ENCODE measurements at regions not wholly inside any gene's neighbourhood (a gene's known extent, or its start where the extent isn't known, plus 50 kb on each side); places are given as distances from the start of the nearest gene placed in this dataset.

- DNase-seq = no peak
- no CpG with 5 or more reads among the region's 3 CpGs for WGBS (ENCODE audit: insufficient coverage)
- Histone ChIP-seq H3K9me3 (replicated peaks; ENCODE audit: control insufficient read depth, low read depth, low read length) (no peaks in the 10 kb centered on the region), H3K36me3 (ENCODE audit: control insufficient read depth, insufficient read depth, low read length) (no peaks in the 10 kb centered on the region), H3K27me3 (ENCODE audit: control insufficient read depth, insufficient read depth, low read length) (no peaks in the 10 kb centered on the region), H3K4me3 (ENCODE audit: low read length) (no peak overlapping the region), H3K4me1 (ENCODE audit: control insufficient read depth, insufficient read depth, low read length) (no peaks in the 10 kb centered on the region), H3K27ac (ENCODE audit: low read length) (no peak overlapping the region)
These were observed 232.8 kb downstream of the UBE3D start for GRCh38 chr6:82832811-82833210.

- Histone ChIP-seq H3K4me1 (ENCODE audit: control insufficient read depth, insufficient read depth, low read length) (no peaks in the 10 kb centered on the region), H3K9me3 (replicated peaks; ENCODE audit: control insufficient read depth, low read depth, low read length) (no peaks in the 10 kb centered on the region), H3K36me3 (ENCODE audit: control insufficient read depth, insufficient read depth, low read length) (no peaks in the 10 kb centered on the region), H3K4me3 (ENCODE audit: low read length) (no peak overlapping the region), H3K27ac (ENCODE audit: low read length) (no peak overlapping the region), H3K27me3 (ENCODE audit: control insufficient read depth, insufficient read depth, low read length) (no peaks in the 10 kb centered on the region)
- WGBS (ENCODE audit: insufficient coverage) = no CpG with 5 or more reads among the region's 2 CpGs
- no peak for DNase-seq
These were observed 232.2 kb downstream of the UBE3D start for GRCh38 chr6:82833481-82833880.

GRCh38 chr6:82836022-82836575 lies 229.5 kb downstream of the UBE3D start:
- WGBS (ENCODE audit: insufficient coverage) = 74% methylated on average over 7 of the region's 12 CpGs
- H3K27ac ChIP-seq (ENCODE audit: low read length) = no peak overlapping the region
- no peak for DNase-seq

GRCh38 chr6:82840571-82840970 lies 225.1 kb downstream of the UBE3D start:
- no peak overlapping the region for H3K27ac ChIP-seq (ENCODE audit: low read length)
- no peak overlapping the region for H3K4me3 ChIP-seq (ENCODE audit: low read length)
- WGBS (ENCODE audit: insufficient coverage) = no CpG with 5 or more reads among the region's 1 CpG
- H3K36me3 ChIP-seq (ENCODE audit: control insufficient read depth, insufficient read depth, low read length) = no peaks in the 10 kb centered on the region
- H3K4me1 ChIP-seq (ENCODE audit: control insufficient read depth, insufficient read depth, low read length) = no peaks in the 10 kb centered on the region
- no peak for DNase-seq
- H3K9me3 ChIP-seq (replicated peaks; ENCODE audit: control insufficient read depth, low read depth, low read length) = no peaks in the 10 kb centered on the region
- no peaks in the 10 kb centered on the region for H3K27me3 ChIP-seq (ENCODE audit: control insufficient read depth, insufficient read depth, low read length)

More at GRCh38 chr6:82836022-82836575, 229.5 kb downstream of the UBE3D start:
- Histone ChIP-seq H3K27me3 (ENCODE audit: control insufficient read depth, insufficient read depth, low read length) (no peaks in the 10 kb centered on the region), H3K4me1 (ENCODE audit: control insufficient read depth, insufficient read depth, low read length) (no peaks in the 10 kb centered on the region), H3K9me3 (replicated peaks; ENCODE audit: control insufficient read depth, low read depth, low read length) (no peaks in the 10 kb centered on the region), H3K36me3 (ENCODE audit: control insufficient read depth, insufficient read depth, low read length) (no peaks in the 10 kb centered on the region), H3K4me3 (ENCODE audit: low read length) (no peak overlapping the region)

GRCh38 chr6:82841309-82841708 lies 224.3 kb downstream of the UBE3D start:
- Histone ChIP-seq H3K27me3 (ENCODE audit: control insufficient read depth, insufficient read depth, low read length) (no peaks in the 10 kb centered on the region), H3K4me1 (ENCODE audit: control insufficient read depth, insufficient read depth, low read length) (no peaks in the 10 kb centered on the region), H3K9me3 (replicated peaks; ENCODE audit: control insufficient read depth, low read depth, low read length) (no peaks in the 10 kb centered on the region), H3K4me3 (ENCODE audit: low read length) (no peak overlapping the region), H3K36me3 (ENCODE audit: control insufficient read depth, insufficient read depth, low read length) (no peaks in the 10 kb centered on the region), H3K27ac (ENCODE audit: low read length) (no peak overlapping the region)
- no peak for DNase-seq
- WGBS (ENCODE audit: insufficient coverage) = no CpG with 5 or more reads among the region's 2 CpGs

Measured in muscle of leg (tissue), 3 donors.